HG03066 (cell line): ENCODE measurements at regions not wholly inside any gene's neighbourhood (a gene's known extent, or its start where the extent isn't known, plus 50 kb on each side); places are given as distances from the start of the nearest gene placed in this dataset.
"Not testable (repeated sequence)": the region's sequence is repeated elsewhere in the genome, so short reads cannot be mapped to it uniquely, and the experiment has no call there.

Source experiments
- ATAC-seq: cut with Tn5 transposase; IDR thresholded peaks from one replicate; pipeline ENCODE4 v1.9.1; 2021; ENCODE audit warnings: low read depth; ENCODE audit not compliant: unreplicated experiment

DNA sequence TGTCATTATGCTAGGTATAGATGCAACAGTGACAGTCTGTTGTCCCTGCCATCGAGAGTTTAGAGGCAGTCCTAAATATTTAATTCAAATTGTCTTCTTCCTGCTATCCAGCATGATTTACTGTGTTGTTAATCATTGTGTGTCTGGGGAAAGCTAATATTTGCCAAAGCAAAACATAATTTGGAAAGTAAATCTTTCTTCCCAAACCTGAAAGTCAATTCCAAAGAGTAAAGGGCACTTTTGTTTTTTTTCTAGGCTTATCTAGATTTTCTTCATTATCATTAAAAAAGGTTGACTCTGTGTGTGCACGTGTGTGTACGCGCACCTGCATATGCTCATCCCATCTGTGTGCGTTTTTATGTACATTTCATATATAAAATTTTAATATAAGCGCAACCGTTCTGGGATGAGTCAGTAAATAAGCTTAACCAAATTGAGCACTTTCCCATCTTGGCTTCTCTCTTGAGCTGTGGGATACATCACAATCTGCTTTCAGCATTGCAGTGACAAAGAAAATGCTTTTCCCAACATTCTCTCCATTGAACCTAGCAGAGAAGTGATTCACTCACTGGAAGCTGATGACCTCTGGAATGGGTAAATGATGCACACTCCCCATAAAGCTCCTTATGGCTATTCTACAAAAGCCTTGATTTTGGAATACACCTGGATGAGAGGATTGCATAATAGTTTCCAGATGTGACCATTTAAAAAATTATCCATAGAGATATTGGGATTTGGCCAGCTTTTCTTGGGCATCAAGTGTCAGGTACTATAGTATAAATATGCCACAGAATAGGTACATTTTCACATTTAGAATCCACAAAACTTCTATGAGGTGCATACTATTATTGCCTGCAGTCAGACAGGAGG, 488.4 kb downstream of the ADCYAP1 start:
- no peak for ATAC-seq

DNA sequence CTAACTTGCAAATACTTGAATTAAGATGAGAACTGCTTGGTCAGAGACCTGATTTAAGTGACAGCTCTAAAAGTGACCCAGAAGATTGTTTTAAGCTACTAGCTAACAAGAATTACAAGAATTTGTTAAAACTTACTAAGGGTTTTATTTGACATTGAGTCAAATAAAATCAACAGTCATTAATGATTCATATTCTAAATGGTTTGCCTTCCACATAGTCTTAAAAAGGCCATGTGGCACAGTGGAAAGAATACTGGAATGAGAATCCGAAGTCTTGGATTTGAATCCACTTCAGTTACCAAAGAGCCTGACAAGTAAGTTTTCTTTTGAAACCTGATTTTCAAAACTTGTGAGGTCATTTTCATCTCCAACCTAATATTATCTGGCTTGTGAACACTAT, 489.3 kb downstream of the ADCYAP1 start:
- ATAC-seq, result no peak

DNA sequence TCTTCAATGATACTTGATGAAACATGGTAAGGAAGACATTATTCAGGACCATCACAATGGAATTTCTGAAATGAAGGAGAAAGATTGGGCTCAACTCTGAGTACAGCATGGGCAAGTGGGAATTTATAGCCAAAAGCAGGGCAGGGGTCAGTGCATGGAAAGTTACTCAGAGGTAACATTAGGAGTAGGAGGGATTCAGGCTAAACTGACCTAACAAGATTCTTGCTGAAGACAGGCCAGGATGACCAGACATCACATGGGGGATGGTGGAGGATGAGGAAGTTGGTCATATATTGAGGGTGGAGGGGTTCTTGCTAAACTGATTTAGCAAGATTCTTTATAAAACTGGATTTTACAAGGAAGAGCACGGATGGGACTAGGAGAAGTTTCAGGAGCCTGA, 489.8 kb downstream of the ADCYAP1 start:
- no peak for ATAC-seq

DNA sequence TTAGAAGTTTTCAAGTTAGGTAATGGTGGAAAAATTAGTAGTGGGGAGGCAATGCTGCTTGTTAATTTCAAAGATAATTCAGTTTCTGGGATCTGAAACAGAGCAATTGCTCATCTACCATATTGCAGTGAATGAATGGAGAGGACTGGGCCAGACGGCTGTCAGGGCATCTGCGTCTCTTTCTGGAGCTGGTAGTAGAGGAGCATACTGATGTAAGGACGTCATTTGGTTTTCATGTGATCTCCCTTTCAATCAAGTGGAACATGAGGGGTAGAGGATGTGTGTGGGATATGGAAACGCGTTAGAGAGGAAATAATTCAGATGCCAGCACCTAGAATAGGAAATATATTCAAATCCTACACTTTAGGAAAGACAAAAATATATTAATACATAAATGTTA, 490.3 kb downstream of the ADCYAP1 start:
- no peak for ATAC-seq

DNA sequence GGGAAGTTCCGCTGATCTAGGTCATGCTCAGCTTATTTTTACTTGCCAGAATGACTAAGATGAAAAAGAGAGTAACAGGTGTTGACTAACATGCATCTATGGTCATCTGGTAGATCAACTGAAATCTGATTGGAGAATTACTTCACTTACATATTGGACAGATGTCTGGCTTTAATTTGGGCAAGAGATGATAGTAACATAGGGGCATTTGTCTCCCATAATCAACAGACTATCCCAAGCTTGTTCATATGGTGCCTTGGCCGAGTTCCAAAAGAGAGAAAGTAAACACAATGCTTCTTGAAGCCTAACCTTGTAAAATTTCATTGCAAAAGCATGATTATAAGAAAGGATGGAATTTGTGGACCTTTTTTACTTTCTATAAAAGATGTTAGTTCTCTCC, 503.7 kb downstream of the ADCYAP1 start:
- ATAC-seq, result no peak

DNA sequence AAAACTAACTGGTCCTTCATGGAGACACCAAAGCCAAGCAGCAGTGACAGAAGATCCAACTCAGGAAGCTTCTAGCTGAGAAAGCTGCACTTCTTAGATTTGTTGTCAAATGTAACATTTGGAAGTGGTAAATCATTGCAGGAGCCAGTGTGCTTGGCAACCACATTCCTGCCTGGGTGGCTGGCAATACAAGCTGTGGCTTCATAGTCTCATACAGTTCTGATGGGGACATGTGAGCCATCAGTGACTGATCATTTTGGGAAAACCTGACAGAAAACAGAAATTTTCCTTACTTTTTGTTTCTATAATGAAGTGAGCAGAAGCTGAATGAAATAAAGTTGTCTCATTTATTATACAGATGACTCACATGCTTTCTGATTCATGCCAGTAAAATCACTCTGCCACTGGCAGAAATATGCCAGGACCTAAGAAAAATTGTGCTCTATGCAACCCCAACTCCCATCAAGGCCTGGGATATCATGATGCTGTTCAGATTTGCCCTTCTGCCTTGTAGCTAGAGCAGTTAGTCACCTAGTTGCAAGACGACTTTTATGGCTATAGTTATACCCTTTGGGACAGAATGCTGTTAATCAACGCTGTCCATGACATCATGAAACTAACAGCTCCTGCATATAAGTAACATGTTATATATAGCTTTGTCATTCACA, 508.1 kb downstream of the ADCYAP1 start:
- no peak for ATAC-seq

DNA sequence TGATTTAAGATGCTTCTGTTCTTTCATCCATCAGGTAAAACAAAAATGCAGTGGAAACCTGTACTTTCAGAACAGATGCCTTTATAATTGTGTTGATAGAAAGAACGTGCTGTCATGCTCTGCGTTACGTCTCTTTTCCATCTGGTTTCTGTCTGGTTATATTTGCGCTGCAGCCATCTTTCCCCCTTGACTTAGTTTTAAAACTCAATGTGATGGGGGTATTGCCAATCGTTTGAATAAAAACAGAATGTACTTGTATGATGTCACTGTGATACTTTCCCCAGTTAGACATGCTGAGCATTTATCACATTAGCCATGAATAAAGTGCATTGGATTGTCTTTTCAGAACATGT, 508.6 kb downstream of the ADCYAP1 start:
- ATAC-seq, result no peak

DNA sequence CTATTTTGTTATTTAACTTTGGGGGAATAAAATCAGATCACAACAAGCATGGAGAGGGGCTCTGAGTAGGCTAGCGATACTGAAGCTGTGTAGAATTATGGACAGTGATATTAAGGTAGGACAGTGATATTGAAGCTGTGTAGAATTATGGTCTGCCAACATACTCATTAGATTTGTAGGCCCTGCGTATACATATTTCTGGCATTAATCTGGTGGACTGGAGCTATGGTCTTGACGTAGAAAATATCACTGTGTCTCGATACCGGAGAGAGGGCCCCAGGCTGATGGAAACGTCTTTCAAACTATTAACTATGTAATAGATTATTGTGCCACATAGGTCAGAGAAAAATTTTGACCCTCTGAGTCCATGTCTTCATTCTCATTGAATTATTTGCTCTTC, 511.4 kb downstream of the ADCYAP1 start:
- no peak for ATAC-seq

DNA sequence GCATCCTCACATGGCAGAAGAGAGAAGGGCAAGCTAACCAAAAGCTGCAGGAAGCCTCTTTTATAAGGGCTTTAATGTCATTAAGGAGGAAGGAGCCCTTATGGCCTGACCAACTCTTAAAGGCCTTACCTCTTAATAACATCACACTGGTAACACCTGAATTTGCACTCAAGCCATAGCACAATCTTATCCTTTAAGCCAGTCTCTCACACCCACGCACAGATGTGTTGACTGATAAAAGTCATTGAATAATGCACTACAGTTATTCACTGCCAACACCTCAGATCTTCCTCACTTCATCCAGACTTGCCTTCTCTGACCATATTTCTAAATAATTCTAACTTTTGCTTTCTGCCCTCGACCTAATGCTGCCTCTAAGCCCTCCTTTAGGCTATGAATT, 516.8 kb downstream of the ADCYAP1 start:
- no peak for ATAC-seq

DNA sequence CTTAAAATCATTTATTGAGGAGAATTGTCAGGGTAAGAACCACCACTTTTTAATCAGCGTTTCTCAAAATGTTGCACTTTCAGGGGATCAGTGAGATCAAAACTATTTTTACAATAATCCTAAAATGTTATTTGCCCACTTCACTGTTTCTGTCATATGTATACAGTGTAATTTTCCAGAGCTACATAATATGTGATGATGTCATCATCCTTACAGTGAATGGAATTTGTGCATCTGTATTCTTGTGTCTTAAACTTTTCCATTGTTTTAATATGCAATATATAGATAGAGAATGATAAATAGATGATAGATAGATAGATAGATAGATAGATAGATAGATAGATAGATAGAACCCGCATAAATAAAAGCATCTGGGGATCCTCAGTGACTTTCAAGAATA, 518.0 kb downstream of the ADCYAP1 start:
- ATAC-seq, result no peak

DNA sequence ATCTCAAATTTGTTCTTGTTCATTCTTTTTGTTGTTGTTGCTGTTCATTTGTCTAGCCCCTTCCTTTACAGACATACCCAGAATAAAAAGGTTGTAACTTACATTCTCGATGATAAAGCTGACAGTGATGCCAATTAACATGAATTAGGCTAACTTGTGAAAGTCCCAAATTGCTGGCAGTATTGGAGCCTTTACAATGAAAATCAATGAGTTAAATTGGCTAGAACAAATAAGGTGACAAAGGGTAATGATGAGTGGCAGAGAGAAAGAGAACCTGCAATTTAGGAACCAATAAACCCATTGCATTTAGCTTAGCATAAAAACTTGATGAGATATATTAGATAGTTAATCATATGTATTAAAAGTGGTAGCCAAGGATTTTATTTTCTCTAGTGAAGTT, 521.0 kb downstream of the ADCYAP1 start:
- no peak for ATAC-seq

DNA sequence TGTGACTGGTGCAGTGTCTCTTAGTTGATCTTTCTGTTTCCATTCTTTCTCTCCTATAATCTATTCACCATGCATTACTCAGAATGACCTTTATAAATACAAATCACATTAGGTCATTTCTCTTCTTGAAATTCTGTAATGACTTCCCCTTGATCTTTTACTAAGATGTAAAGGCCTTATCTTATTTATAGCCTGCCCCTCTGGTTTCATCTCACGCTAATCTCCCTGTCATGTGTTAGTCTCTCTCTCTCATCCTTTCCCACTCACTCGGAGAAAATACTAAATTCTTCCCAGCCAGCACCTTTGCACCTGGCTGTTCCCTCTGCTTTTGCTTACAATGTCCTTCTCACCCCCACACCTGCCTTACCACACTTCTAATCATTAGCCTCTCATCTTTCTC, 530.8 kb downstream of the ADCYAP1 start:
- no peak for ATAC-seq

DNA sequence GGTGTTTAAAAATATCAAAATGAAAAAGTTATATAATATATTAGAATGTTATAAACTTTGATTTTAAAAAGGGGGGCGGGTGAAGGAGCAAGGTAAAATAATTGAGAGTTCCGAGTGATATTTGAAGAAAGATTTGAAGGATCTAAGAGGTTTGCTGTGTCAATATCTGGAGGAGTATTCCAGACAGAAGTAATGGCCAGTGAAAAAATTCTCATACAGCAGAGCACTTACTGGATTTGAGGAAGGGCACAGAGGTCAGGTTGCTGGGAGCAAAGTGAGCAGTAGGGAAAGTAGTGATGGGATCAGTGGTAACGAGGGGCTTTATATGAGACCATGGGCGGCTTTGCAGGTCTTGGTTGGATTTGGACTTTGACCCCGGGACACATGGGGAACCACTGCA, 531.5 kb downstream of the ADCYAP1 start:
- ATAC-seq, result no peak

DNA sequence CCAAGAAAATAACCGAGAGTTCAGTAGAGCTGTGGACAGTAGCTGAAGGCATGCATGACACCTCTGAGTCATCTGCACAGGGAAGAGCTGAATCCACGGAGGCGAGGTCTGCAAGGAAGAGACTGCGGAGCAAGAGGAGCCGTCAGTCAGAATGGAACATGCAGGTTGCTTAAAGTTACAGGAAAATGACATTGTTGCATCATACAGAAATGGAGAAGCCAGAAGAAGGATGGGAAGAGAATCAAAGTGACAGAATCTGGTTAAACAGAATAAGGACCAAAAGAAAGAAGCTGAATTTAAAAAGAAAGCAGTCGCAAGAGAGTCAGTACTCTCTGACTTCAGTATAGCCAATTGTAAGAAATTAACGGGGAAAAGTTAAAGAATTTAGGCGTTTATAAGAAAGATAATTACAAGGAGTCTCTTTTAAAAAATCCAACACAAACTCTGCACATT, 533.8 kb downstream of the ADCYAP1 start:
- ATAC-seq, result no peak

DNA sequence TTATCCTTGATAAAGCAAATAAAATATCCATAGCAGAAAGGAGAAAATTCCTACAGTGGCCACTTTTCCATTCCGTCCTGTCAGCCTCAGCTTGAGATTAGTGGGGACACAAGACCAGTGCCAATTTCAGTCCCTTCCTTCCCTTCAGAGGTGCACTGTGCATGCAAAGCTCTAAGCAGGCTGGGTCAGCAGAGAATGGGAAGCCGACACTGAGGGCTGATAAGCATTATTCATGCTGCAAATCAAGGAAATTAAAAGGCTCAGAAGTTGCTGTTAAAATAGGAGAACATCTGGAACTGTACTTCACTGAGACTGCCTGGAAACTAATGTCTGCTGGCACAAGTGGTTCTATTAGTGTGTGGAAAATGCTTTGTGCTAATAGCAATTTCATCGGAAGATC, 534.3 kb downstream of the ADCYAP1 start:
- no peak for ATAC-seq

DNA sequence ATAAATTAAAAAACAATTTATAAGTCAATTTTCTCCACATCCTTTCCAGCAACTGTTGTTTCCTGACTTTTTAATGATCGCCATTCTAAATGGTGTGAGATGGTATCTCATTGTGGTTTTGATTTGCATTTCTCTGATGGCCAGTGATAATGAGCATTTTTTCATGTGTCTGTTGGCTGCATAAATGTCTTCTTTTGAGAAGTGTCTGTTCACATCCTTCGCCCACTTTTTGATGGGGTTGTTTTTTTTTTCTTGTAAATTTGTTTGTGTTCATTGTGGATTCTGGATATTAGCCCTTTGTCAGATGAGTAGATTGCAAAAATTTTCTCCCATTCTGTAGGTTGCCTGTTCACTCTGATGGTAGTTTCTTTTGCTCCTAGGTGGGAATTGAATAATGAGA, 539.4 kb downstream of the ADCYAP1 start:
- not testable (repeated sequence) for ATAC-seq

DNA sequence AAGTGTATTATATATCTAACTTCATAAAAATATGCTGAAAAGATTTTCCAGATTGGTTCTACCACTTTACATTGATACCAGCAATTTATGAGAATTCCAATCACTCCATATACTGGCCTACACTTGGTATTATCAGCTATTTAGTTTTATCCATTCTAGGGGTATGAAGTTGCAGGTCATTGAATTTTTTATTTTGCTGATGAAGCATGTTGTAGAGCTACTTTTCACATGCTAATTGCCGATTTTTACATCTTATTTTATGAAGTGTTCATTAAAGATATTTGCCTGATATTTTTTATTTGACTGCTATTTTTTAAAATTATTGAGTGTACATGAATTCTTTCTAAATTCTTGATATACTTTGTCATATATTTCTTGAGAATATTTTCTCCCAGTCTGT, 542.1 kb downstream of the ADCYAP1 start:
- no peak for ATAC-seq

DNA sequence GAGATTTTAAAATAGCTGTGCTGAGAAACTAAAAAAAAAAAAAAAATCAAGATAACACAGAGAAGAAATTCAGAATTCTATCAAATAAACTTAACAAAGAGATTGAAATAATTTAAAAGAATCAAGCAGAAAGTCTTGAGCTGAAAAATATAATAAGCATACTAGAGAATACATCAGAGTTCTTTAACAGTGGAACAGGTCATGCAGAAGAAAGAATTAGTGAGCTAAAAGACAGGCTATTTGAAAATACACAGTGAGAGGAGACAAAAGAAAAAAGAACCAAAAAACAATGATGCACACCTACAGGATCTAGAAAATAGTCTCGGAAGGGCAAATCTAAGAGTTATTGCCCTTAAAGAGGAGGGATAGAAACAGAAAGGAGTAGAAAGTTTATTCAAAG, 548.1 kb downstream of the ADCYAP1 start:
- ATAC-seq, result no peak

DNA sequence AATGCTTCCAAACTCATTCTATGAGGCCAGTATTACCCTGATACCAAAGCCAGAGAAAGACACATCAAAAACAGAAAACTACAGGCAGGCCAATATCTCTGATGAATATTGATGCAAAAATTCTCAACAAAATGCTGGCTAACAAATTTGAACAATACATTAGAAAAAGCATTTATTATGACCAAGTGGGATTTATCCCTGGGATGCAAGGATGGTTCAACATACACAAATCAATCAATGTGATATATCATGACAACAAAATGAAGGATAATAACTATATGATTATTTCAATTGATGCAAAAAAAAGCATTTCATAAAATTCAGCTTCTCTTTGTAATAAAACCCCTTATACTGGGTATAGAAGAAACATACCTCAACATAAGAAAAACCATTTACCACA, 550.9 kb downstream of the ADCYAP1 start:
- ATAC-seq, result no peak

DNA sequence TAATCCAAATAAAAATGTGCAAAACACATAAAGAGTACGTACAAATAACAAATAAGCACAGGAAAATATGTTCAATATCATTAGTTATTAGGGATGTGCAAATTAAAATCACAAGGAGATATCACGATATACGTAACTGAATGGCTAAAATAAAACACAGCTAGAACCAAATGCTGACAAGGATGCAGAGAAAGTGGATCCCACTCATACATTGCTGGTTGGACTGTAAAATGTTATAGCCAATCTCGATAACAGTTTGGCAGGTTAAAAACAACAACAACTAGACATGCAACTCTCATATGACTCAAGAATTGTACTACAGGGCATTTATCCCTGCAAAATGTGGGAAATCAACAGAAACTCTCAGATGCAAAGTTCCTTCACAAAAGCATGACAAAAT, 553.9 kb downstream of the ADCYAP1 start:
- no peak for ATAC-seq

DNA sequence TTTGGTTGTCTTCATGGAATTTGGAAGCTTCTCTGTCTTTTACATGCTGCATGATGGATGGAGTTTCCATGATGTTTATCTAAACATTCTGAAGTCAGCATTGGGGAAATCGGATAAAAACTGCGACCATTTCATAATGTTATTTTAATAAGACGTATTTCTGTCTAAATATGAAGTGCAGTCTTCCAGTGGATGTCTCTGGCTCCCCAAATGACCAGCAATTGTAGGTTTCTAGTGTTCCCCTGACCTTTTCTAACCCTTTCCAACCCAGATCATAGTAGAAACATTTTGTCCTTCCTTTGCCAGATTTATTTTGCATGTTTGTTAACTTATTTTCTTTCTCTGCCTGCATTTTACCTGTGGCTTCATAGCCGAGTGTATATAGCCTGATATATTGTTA, 559.3 kb downstream of the ADCYAP1 start:
- ATAC-seq, result no peak
